ENCODE measurements at regions not wholly inside any gene's neighbourhood (a gene's known extent, or its start where the extent isn't known, plus 50 kb on each side); places are given as distances from the start of the nearest gene placed in this dataset.
"Not testable (repeated sequence)": the region's sequence is repeated elsewhere in the genome, so short reads cannot be mapped to it uniquely, and the experiment has no call there.

- DNase-seq (ENCODE audit: low spot score): no peak
Measured at GRCh38 chr4:117135634-117136354, 50.4 kb upstream of the TRAM1L1 start.

DNA sequence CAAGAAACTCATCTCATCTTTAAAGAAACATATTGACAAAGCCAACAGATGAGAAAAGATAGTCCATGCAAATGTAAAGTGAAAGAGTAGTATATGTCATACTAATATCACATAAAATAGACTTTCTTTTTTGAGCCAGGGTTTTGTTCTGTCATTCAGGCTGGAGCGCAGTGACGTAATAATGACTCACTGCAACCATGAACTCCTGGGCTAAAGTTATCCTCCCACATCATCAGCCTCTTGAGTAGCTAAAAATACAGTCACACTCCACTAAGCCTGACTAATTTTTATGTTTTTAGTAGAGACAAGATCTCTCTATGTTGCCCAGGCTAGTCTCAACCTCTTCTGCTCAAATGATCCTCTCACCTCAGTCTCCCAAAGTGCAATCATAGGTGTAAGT, 51.8 kb upstream of the TRAM1L1 start:
- no peak for DNase-seq (ENCODE audit: low spot score)

- DNase-seq (ENCODE audit: low spot score): not testable (repeated sequence)
Measured at GRCh38 chr4:117138732-117139131, 53.4 kb upstream of the TRAM1L1 start.

- DNase-seq (ENCODE audit: low spot score): no peak
Measured at GRCh38 chr4:117154251-117154650, 68.9 kb upstream of the TRAM1L1 start.

DNA sequence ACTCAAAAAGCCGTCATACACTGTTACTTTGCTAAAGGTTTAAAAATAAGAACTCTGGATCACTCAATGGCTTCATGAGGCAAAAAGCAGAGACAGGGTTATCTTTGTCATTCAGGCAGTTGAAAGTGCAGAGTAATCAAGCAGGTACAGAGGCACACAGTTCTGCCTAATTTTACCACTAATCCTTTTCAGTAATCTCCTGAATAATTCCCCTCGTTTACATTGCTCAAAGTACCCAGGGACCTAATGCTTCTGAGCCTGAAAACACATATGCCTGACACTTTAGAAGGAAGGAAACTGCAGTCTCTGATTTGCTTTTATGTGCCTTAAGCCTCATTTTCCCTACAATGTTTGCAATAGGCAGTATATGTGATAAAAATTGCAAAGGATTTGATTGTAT, 71.4 kb upstream of the TRAM1L1 start:
- DNase-seq (ENCODE audit: low spot score): no peak

DNA sequence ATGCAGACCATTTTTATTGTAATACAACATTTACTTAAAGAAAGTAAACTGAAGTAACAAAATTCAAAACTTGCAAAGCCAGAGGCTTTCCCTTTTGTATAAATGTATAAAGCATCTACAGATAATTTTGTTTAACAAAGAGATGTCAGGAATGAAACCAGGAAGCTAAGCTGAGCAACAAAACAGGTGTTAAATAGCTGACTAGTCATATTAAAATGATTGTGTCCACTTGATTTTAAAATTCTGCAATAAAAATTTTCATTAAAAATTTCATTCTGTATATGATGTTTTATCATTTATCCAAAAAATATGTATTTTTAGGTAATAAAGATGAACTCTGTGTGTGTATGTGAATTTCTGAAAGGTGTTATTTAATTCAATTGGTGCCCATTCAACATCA, 72.0 kb upstream of the TRAM1L1 start:
- no peak for DNase-seq (ENCODE audit: low spot score)

DNA sequence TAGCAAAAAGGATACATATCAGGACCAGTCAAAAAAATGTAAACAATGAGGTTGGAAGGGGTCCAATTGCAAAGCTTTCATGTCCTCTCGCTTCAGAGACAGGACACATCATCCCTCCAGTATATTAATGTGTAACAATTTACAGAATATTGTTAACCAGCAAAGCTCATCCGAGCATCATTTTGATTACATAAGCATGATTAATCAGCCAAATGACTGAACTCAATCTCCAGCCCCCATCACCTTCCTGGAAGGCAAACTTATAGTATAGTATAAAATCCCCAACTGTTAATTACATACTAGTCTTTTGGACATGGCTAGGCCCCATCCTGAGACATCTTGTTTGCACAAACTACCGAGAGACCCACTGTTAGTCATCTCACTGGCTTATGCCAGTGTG, 77.6 kb upstream of the TRAM1L1 start:
- no peak for DNase-seq (ENCODE audit: low spot score)

DNA sequence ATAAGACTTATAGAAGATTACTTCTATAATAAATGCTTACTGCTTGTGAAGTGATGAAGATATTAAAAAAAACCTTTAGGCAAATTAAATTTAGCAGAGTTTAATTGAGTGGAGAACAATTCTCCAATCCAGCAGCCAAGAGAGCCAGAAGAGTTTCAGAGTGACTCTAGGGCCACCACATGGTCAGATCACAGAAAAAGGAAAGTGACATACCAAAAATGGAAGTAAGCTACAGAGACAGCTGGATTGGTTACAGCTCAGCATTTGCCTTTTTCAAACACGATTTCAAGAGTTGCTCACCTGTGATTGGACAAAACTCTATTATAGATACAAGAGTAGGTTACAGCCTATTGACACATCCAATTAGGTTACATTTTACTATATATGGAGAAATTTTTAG, 79.0 kb upstream of the TRAM1L1 start:
- DNase-seq (ENCODE audit: low spot score): no peak

GRCh38 chr4:117175369-117175768, 90.0 kb upstream of the TRAM1L1 start:
- DNase-seq (ENCODE audit: low spot score): not testable (repeated sequence)

GRCh38 chr4:117203231-117203630, 117.9 kb upstream of the TRAM1L1 start:
- DNase-seq (ENCODE audit: low spot score): no peak

- no peak for DNase-seq (ENCODE audit: low spot score)
Measured at GRCh38 chr4:117210551-117210950, 125.2 kb upstream of the TRAM1L1 start.

GRCh38 chr4:117224256-117224655, 138.9 kb upstream of the TRAM1L1 start:
- no peak for DNase-seq (ENCODE audit: low spot score)

GRCh38 chr4:117225471-117225870, 140.1 kb upstream of the TRAM1L1 start:
- DNase-seq (ENCODE audit: low spot score): no peak

GRCh38 chr4:117227925-117228324, 142.5 kb upstream of the TRAM1L1 start:
- DNase-seq (ENCODE audit: low spot score): no peak

- DNase-seq (ENCODE audit: low spot score): no peak
Measured at GRCh38 chr4:117239434-117239833, 154.1 kb upstream of the TRAM1L1 start.

- DNase-seq (ENCODE audit: low spot score): no peak
Measured at GRCh38 chr4:117249333-117249732, 164.0 kb upstream of the TRAM1L1 start.

- DNase-seq (ENCODE audit: low spot score): no peak
Measured at GRCh38 chr4:117264072-117264471, 178.7 kb upstream of the TRAM1L1 start.

DNA sequence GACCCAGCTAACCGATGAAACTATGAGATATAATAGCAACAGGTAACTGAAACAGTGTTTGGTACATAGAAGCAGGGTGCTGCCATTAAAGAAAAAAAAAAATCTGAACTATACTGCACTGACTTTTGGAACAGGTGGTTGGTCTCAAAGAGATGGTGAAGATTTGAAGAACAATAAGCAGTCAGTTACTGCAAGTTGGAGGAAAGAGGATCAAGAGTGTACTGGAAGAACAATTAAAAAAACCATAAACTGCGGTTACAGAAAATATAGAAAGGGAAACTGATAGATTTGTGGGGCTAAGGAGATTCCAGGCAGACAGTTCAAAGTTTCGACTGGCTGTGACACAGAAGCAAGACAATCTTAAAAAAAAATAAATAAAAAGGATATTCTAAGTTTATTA, 181.9 kb upstream of the TRAM1L1 start:
- DNase-seq (ENCODE audit: low spot score): no peak

- no peak for DNase-seq (ENCODE audit: low spot score)
Measured at GRCh38 chr4:117284736-117285135, 199.4 kb upstream of the TRAM1L1 start.

GRCh38 chr4:117293784-117294183, 208.4 kb upstream of the TRAM1L1 start:
- DNase-seq (ENCODE audit: low spot score): no peak

- no peak for DNase-seq (ENCODE audit: low spot score)
Measured at GRCh38 chr4:117302226-117302625, 216.8 kb upstream of the TRAM1L1 start.

- no peak for DNase-seq (ENCODE audit: low spot score)
Measured at GRCh38 chr4:117311215-117311614, 225.8 kb upstream of the TRAM1L1 start.

DNA sequence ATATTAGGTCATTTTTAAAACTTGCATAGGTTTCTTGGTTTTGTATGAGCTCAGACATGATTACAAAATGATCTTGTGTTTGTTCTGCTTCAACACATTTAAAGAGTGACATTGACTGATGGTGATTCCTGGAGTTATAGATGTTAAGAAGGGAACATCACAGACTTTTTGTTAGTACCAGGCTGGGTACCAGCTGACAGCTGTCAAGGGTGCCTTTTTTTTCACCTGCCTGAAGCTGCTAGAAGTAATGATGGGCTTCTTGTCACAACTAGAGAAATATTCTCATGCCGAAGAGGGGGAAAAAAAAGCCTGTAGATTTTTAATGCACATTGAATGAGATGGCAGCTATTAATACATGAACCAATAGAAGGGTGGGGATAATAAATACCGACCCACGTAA, 226.6 kb upstream of the TRAM1L1 start:
- no peak for DNase-seq (ENCODE audit: low spot score)

DNA sequence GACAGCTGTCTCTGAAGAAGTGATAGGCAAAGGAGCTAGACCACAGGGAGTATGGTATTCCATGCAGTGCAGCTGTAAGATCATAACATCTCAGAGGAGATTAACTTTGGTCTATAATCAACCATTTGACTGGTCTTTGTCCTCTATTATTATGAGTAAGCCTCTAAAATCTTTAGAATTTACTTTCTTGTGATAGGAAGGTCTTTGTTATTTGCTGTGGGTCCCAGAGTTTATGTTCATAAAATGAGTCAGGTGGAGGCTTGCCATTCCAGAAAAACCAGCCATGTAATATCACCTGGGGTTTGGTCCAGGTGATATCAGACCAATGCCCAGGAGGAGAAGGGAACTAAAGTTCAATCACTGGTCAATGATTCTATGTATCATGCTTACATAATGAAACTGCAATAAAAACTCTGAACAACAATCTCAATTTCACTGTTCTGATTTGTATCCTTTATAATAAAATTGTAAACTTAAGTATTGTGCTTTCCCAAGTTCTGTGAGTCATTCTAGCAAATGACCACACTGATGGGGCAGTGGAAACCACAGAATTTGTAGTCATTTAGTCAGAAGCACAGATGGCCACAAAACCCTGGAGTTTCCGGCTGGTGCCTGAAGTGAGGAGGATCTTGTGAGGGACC, 239.6 kb upstream of the TRAM1L1 start:
- no peak for DNase-seq (ENCODE audit: low spot score)

Data from ecto neural progenitor cell (in vitro differentiated cells).